EH (cell line): ENCODE measurements at regions not wholly inside any gene's neighbourhood (a gene's known extent, or its start where the extent isn't known, plus 50 kb on each side); places are given as distances from the start of the nearest gene placed in this dataset.
"Not testable (repeated sequence)": the region's sequence is repeated elsewhere in the genome, so short reads cannot be mapped to it uniquely, and the experiment has no call there.

Experiments used
- DNase-seq: peaks from one replicate; pipeline ENCODE4 v3.0.0-alpha.2; 2015; ENCODE audit warnings: low read depth

GRCh38 chr7:125253452-125254190 lies 324.0 kb upstream of the POT1 start:
- DNase-seq: no peak

DNA sequence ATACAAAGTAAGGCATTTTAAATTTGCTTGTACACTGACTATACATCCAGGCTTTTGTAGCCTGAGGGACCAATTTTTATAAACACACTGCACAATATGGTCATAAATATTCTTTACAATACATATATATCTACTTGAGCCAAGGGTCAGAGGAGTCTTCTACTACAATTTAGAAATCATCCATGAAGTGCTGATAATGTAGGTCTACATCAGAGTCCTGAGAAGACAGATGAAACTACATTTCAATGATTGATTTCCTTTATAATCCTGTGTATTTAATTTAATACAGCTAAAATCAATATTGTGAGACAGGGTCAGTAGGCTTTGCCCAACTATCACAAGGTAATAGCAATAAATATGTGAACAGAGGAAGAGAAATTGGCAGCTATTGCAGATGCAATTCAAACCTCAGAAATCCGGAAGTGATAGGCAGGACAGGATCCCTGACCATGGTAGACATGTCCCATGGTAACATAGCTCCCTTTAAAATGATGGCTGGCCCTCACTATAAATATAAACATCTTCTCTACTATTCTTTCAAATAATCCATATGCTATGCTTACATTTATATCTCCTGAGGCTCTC lies 318.0 kb upstream of the POT1 start:
- DNase-seq: no peak

DNA sequence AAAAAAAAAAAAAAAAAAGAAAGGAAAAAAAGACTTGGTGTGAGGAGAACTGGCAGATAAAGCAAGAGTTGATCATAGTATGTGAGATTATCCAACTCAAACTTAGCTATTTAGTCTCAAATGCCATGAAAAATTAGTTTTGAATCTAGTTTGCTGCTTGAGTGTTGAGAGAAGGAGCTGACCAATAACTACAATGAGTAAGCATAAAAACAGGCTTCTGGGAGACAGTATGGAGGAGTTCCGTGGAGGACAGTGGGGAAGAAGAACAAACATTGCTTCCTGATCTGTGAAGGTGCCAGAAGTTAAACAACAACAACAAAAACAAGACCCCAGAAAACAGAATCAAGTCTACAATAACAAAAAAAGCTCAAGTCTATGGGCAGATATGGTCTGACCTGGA lies 317.1 kb upstream of the POT1 start:
- DNase-seq: no peak

DNA sequence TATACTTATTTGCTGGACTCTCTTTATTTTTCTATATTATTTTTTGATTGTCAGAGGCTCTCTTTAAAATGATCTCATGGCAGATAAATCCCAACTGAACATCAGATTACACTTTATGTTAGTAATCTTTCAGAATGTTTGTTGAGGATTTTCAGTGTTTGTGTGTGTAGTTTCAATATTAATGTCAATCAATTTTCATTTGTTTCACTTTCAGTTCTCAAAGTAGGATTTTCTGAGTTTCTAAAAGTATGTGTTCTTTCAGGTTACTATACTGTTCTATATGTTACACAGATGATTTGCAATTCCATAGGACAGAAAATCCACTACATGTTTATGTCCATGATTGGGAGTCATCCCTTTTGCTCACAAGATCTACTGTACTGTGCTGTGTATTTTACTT lies 311.9 kb upstream of the POT1 start:
- no peak for DNase-seq

GRCh38 chr7:125222596-125222995 lies 293.0 kb upstream of the POT1 start:
- no peak for DNase-seq

- no peak for DNase-seq
Observed at GRCh38 chr7:125218076-125218475, 288.5 kb upstream of the POT1 start.

GRCh38 chr7:125201002-125201401 lies 271.4 kb upstream of the POT1 start:
- DNase-seq: no peak

- DNase-seq: no peak
Observed at GRCh38 chr7:125197731-125198393, 268.2 kb upstream of the POT1 start.

GRCh38 chr7:125195156-125195555 lies 265.5 kb upstream of the POT1 start:
- no peak for DNase-seq

GRCh38 chr7:125193263-125193662 lies 263.6 kb upstream of the POT1 start:
- DNase-seq: no peak

GRCh38 chr7:125184801-125185200 lies 255.2 kb upstream of the POT1 start:
- no peak for DNase-seq

GRCh38 chr7:125181569-125182267 lies 252.1 kb upstream of the POT1 start:
- DNase-seq: not testable (repeated sequence)

GRCh38 chr7:125173571-125173970 lies 243.9 kb upstream of the POT1 start:
- no peak for DNase-seq

GRCh38 chr7:125169088-125169487 lies 239.5 kb upstream of the POT1 start:
- DNase-seq: no peak

DNA sequence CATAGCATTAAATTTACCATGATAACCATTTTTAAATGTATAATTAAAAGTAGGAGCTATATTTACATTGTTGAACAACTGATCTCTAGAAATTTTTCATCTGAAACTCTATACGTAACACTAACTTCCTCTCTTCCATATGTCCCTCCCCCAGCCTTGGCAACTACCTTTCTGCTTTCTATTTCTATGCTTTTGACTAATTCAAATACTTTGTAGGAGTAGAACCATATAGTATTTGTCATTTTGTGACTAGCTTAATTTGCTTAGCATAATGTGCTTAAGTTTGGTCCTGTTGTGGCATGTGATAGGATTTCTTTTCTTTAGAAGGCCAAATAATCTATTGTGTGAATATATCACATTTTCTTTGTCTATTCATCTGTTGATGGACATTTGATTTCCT lies 225.3 kb upstream of the POT1 start:
- DNase-seq: no peak

DNA sequence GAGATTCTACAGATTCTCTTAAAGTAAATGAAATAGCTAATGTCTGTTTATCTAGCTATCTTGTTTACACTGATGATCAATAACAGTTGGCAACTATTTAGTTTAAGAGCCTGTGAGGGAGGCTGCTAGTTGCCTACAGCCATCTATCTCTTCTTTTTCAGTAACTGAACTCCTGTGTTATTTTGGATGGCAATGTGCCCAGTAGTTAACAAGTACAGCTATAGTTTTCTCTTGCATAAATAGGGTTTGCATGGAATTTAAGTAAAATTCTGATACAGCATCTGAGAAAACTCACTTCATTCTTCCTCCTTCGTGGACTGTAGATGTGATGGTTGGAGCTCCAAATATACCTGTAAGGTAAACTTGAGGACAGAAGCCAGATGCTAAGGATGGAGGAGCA lies 219.5 kb upstream of the POT1 start:
- no peak for DNase-seq

DNA sequence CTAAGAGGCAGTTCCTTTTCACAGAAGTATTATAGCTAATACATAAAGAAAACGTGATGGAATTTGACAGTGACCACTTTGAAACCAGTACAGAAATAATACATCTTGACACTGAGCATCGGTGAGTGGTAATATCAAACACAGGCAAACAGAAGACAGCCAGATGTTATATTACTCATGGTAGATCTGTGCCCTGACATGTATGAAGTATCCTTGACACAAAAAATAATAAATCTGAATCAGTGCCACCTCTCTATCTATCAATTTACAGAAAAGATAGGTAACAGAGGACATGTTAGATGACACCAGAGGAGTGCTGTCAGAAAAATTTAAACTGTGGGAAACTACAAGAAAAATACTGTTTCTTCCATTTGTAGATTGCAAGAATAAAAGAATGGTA lies 217.4 kb upstream of the POT1 start:
- no peak for DNase-seq

GRCh38 chr7:125136755-125137532 lies 207.3 kb upstream of the POT1 start:
- DNase-seq: no peak

- no peak for DNase-seq
Observed at GRCh38 chr7:125136341-125136740, 206.7 kb upstream of the POT1 start.

DNA sequence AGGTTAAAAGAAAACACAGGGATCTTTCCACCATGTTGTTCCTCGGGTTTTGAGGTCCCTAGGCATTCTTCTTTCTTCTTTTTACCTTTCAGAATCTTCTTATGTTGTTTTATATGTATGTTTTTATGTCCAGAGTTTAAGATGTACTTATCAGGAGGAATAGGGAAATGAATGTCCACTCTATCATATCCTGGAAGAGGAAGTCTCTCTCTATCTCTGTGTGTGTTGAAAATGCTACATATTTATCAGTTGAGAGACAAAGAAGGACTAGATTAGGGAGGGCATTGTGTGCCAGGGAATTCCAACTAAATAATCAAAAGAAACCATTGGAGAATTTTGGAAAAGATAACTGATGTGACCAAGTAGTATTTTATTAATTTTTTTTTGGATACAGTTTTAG lies 200.5 kb upstream of the POT1 start:
- no peak for DNase-seq

DNA sequence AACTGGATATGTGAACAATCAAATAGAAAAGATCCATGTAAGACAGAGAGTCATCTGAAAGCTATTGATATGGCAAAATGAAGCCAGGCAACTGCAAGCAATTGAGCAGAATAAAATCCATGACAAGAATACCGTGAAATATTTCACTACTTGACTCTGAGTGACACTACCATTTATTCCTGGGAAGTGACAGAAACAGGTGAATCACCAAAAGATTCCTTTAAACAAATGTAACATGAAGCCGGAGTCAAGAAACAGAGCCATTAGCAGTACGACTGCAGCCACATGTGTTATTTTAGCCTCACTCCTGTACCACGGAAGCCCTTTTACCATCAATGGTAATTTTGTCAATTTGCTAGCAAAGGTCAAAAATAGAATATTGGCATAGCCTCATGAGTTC lies 197.7 kb upstream of the POT1 start:
- DNase-seq: no peak

DNA sequence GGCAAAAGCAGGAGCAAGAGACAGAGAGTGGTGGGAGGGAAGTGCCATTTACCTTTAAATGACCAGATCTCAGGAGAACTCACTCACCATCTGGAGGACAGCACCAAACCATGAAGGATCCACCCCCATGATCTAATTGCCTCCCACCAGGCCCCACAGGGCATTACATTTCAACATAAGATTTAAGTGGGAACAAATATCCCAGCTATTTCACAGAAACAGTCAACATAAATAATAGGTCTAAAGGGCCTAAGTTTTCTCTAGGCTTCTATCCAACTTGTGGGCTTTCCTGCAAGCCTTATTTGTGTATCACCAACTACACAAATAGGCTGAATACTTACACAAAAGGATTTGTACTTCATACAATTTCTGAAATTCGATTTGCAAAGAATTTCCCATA lies 196.8 kb upstream of the POT1 start:
- no peak for DNase-seq
